GM21576 (cell line): ENCODE measurements at regions not wholly inside any gene's neighbourhood (a gene's known extent, or its start where the extent isn't known, plus 50 kb on each side); places are given as distances from the start of the nearest gene placed in this dataset.
A peak's percentile ranks its signal among the peaks of the same experiment; 100 is the strongest.

ENCODE experiments used
- ATAC-seq: cut with Tn5 transposase; IDR thresholded peaks from one replicate; pipeline ENCODE4 v1.9.1; 2021; ENCODE audit warnings: mild to moderate bottlenecking, moderate library complexity; ENCODE audit not compliant: unreplicated experiment

GRCh38 chr6:95071464-95071863, 505.9 kb upstream of the MANEA start:
- no peak for ATAC-seq

DNA sequence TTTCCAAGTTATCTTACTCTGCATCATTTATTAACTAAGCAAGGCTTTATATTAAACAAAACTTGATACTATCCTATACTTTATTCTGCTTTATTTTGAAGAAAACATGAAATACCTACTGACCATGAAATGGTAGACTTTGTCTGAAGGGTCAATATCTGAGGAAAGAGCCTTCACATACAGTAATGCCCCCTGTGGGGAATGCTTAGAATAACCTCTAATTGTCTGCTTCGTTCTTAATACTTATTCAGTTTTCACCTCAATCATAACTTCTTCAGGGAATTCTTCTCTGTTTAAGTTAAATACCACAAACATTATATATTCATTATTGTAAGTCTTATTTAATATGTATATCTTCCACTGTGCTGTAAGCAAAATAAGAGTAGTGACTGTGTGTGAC, 498.9 kb upstream of the MANEA start:
- no peak for ATAC-seq

- ATAC-seq = no peak
Observed at GRCh38 chr6:95081231-95081630, 496.1 kb upstream of the MANEA start.

- ATAC-seq = no peak
Observed at GRCh38 chr6:95081949-95082348, 495.4 kb upstream of the MANEA start.

GRCh38 chr6:95083506-95083905, 493.8 kb upstream of the MANEA start:
- no peak for ATAC-seq

DNA sequence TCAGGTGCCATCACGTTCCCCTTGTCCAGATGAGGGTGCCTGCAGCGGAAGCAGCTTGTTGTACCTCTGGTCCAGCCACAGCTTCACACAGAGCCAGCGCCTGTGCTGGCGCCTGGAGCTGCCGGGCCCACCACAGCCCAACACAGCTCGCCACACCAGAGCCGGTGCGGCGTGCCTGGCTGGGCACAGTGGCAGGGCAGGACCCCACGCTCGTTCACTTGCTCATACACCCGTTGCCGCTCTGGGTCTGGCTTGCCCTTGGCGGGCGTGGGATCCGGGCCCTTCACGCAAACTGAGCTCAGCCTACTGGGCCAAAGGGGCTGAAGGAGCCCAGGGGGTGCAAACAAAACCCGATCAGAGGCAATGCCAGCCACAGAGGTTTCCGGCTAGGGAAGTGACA, 492.5 kb upstream of the MANEA start:
- no peak for ATAC-seq

- no peak for ATAC-seq
Observed at GRCh38 chr6:95087394-95088097, 489.8 kb upstream of the MANEA start.

- ATAC-seq = peak; percentile 78
Observed at GRCh38 chr6:95091823-95092436, 485.4 kb upstream of the MANEA start.

- no peak for ATAC-seq
Observed at GRCh38 chr6:95093154-95093553, 484.2 kb upstream of the MANEA start.

DNA sequence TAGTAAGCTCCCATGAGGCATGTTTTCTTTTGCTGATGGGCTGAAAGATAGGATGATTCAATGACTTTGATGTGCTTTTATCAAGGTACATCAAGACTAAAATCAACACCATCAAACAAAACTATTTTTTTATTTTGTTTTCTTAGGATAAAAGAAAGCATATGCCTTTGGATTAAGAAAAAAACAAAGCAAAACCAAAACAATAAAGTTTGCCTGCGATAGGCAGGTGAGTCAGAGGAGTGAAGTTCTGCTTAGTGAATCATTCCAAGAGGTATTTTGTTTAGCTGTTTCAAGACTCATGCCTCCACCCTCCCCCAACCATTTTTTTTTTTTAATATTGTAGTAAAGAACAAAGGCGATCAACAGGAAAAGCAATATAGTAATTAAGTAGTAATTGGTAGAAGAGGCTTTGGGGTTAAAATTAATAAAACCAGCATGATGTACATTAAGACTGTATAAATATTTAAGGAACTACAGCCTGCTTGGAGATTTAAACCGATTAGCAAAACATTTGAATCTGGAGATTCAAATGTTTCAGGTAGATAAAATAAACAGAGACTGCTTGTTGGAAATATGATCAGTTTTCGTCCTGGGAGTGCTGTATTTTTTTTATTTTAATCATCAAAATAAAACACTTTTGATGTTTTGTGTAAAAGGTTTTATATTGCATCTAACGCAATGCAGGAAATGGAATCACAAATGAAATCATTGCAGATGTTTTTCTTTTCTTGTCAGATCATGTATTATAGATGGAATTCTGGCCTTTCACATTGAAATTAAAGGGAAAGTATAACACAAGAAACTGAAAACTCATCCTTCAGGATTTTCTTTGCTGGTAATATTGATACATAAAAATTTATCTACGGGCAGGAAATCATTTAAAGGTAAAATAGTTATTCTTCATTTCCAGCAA, 482.3 kb upstream of the MANEA start:
- no peak for ATAC-seq

DNA sequence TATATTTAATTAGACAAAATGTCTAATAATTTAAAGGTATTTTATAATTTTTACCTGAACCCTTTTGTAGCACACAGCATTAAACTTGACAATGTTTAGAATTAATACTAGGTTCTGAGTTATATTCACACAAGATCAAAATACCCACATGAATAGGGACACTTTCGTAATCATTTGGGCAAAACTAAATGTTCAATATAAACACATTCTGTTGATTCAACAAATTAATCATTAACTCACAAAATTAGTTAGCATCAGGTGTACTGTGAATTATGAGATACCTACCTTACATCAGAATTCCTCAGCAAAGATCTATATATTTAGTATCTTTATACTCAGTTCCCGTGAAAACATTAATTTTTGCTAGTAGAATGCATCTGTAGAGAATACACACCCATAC, 481.5 kb upstream of the MANEA start:
- no peak for ATAC-seq

GRCh38 chr6:95099410-95099809, 477.9 kb upstream of the MANEA start:
- ATAC-seq = no peak

GRCh38 chr6:95109212-95109611, 468.1 kb upstream of the MANEA start:
- no peak for ATAC-seq

DNA sequence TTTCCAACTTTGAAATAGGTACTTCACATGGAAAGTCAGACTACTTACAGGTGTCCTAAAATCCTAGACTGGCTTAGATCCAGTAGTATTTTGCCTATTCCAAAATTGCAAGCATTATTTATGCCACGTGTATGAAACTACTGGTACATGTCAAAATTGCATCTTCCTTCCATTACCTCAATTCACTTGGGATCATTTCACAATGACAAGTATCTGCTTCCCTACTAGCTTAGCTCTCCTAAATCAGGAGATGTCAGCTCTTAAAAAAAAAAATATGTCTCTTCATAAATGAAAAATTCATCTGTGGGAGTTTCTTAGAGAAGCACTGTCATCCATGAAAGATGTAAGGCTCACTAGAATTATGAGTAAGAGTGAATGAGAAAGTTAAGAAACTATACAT, 466.6 kb upstream of the MANEA start:
- ATAC-seq = no peak

DNA sequence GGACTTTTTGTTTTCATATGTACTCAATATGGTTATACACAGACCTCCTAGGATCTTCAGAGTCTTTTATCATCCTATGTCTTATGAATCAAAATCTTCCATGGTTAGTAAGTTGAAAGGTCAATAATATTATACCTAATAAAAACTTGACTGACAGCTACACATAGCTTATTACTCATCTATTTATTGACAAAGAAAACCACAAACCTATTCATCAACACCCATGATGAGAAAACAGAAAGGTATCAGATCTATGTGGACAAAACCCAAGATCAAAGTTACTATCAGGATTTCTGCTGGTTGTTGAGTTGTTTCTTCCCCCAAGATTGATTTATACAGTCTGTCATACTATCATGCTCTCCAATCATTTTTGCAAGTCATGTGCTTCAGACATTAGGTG, 460.1 kb upstream of the MANEA start:
- ATAC-seq = no peak

GRCh38 chr6:95119927-95120326, 457.4 kb upstream of the MANEA start:
- ATAC-seq = no peak

DNA sequence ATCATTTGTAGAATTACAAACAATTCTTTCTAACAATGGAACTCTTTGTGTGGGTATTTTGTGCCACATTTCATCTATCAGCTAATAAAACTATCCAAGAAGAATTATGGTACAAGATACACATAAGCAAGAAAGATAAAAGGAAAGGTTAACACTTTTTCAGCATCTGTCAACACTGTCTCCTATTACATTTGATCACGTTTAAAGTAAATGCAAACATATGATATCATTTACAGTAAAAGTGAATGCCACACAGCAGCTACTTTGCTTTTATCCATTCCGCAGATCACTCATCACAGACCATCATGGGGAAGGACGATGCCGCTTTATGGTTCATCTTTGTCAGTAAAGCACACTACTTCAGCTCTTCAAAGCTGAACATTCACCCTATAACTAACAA, 456.4 kb upstream of the MANEA start:
- no peak for ATAC-seq

- no peak for ATAC-seq
Observed at GRCh38 chr6:95127261-95127660, 450.1 kb upstream of the MANEA start.

DNA sequence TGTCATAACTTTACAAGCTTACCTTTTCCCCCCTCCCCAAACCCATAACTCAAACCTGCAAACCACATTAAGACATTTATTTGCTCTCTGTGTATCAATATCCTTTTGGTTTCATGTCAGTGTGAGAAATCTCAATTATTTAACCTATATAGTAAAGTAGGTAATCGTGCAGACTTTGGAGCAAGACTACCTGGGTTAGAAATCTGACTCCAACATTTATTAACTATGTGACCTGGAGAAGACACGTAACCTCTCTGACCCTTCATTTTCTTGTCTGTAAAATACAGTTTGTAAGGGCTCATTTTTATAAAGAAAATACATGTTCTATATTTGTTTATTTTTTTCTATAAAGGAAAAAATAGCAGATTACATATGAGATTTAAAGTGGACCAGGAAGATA, 448.9 kb upstream of the MANEA start:
- no peak for ATAC-seq

GRCh38 chr6:95128947-95129346, 448.4 kb upstream of the MANEA start:
- ATAC-seq = no peak

GRCh38 chr6:95133578-95133977, 443.8 kb upstream of the MANEA start:
- ATAC-seq = no peak

- ATAC-seq = no peak
Observed at GRCh38 chr6:95135182-95135581, 442.2 kb upstream of the MANEA start.
